ENCODE measurements at regions not wholly inside any gene's neighbourhood (a gene's known extent, or its start where the extent isn't known, plus 50 kb on each side); places are given as distances from the start of the nearest gene placed in this dataset.

GRCh38 chr9:11708899-11709298, 984.3 kb upstream of the TYRP1 start:
- no peak for TF ChIP-seq CTCF (IDR thresholded peaks at IDR 0.05)
- H3K4me3 ChIP-seq, result no peak overlapping the region
- H3K27ac ChIP-seq, result no peak overlapping the region
- no peak for DNase-seq (ENCODE audit: low spot score)

DNA sequence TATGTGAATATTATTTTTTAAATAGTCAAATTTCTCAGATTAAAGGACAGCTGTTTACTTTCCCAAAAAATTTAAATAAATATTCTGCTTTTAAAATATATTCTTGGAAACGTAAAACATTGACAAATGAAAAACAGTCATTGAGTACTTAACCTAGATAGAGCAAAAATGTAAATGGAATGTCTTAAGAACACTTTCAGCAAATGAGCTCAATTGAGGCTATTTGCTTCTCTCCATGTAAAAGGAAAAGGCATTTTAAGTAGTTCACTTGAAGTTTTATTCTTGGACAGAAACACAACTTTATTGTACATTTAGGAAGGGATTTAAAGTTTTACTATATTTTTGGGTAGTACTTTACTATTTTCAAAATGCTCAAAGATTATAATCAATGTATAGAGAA, 983.6 kb upstream of the TYRP1 start:
- no peak overlapping the region for H3K4me3 ChIP-seq
- DNase-seq (ENCODE audit: low spot score), result no peak
- no peak for TF ChIP-seq CTCF (IDR thresholded peaks at IDR 0.05)

GRCh38 chr9:11713077-11713476, 980.1 kb upstream of the TYRP1 start:
- DNase-seq (ENCODE audit: low spot score), result no peak
- Histone ChIP-seq H3K27ac (no peak overlapping the region), H3K4me3 (no peak overlapping the region)
- no peak for TF ChIP-seq CTCF (IDR thresholded peaks at IDR 0.05)

More for the DNA sequence above, 983.6 kb upstream of the TYRP1 start:
- no peak overlapping the region for H3K27ac ChIP-seq

GRCh38 chr9:11722957-11723356, 970.2 kb upstream of the TYRP1 start:
- H3K4me3 ChIP-seq, result no peak overlapping the region
- no peak overlapping the region for H3K27ac ChIP-seq
- DNase-seq (ENCODE audit: low spot score), result no peak
- TF ChIP-seq CTCF (IDR thresholded peaks at IDR 0.05), result no peak

GRCh38 chr9:11726659-11727058, 966.5 kb upstream of the TYRP1 start:
- H3K27ac ChIP-seq, result no peak overlapping the region
- TF ChIP-seq CTCF (IDR thresholded peaks at IDR 0.05), result no peak
- no peak overlapping the region for H3K4me3 ChIP-seq
- no peak for DNase-seq (ENCODE audit: low spot score)

- no peak overlapping the region for H3K27ac ChIP-seq
- no peak overlapping the region for H3K4me3 ChIP-seq
- no peak for TF ChIP-seq CTCF (IDR thresholded peaks at IDR 0.05)
- no peak for DNase-seq (ENCODE audit: low spot score)
Measured at GRCh38 chr9:11735391-11735790, 957.8 kb upstream of the TYRP1 start.

GRCh38 chr9:11742471-11742870, 950.7 kb upstream of the TYRP1 start:
- H3K4me3 ChIP-seq, result no peak overlapping the region
- no peak overlapping the region for H3K27ac ChIP-seq
- no peak for TF ChIP-seq CTCF (IDR thresholded peaks at IDR 0.05)
- no peak for DNase-seq (ENCODE audit: low spot score)

Data from coronary artery (tissue), 2 donors.